Kidney epithelial cell (primary cell): ENCODE measurements at regions not wholly inside any gene's neighbourhood (a gene's known extent, or its start where the extent isn't known, plus 50 kb on each side); places are given as distances from the start of the nearest gene placed in this dataset.

Experiments used
- DNase-seq: peaks from one replicate; pipeline ENCODE4 v3.0.0-alpha.2; 2010; ENCODE audit warnings: low read depth
- H3K27me3 ChIP-seq: 2 replicates; pipeline ENCODE4 v1.6.0; 2011; ENCODE audit warnings: low read length; ENCODE audit not compliant: control insufficient read depth, insufficient read depth
- H3K36me3 ChIP-seq: 2 replicates; pipeline ENCODE4 v1.5.1; 2011; ENCODE audit warnings: low read length; ENCODE audit not compliant: control insufficient read depth, insufficient read depth
- H3K4me3 ChIP-seq: 2 replicates; pipeline ENCODE4 v1.5.1; 2011; ENCODE audit warnings: low read depth, mild to moderate bottlenecking, control low read depth, low read length
- CTCF ChIP-seq: IDR thresholded peaks from 2 replicates; pipeline ENCODE4 v1.5.1; 2011; ENCODE audit warnings: mild to moderate bottlenecking, moderate library complexity, low read length, control low read depth, inconsistent platforms; ENCODE audit not compliant: insufficient read depth, poor library complexity, severe bottlenecking

GRCh38 chr18:24588440-24588839, 128.0 kb downstream of the HRH4 start:
- no peak for TF ChIP-seq CTCF
- H3K4me3 ChIP-seq, result no peak overlapping the region
- no peaks in the 10 kb centered on the region for H3K36me3 ChIP-seq
- H3K27me3 ChIP-seq, result no peaks in the 10 kb centered on the region
- no peak for DNase-seq

GRCh38 chr18:24590946-24591345, 130.5 kb downstream of the HRH4 start:
- DNase-seq, result no peak
- no peak for TF ChIP-seq CTCF
- H3K36me3 ChIP-seq, result no peaks in the 10 kb centered on the region
- H3K4me3 ChIP-seq, result no peak overlapping the region
- H3K27me3 ChIP-seq, result no peaks in the 10 kb centered on the region

DNA sequence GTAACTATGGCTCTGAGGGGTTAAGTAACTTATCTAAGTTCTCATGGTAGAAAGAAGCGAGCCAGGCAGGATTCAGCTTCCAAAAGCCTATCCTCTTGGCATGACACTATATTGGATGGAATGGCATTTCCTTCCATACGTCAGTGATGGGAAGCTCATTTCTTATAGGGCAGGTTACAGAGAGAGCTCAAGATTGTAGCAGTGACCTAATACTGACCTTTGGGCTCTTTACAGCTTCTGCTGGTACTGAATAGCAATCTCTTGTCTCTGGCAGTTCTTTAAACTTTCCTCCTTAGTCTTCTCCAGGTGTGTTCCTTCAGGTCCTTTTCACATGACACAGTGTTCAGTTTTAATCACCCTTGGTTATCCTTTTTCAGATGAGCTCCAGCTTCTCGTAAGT, 133.0 kb downstream of the HRH4 start:
- no peak for TF ChIP-seq CTCF
- Histone ChIP-seq H3K36me3 (no peaks in the 10 kb centered on the region), H3K27me3 (peaks cover 2% of the 10 kb centered on the region), H3K4me3 (no peak overlapping the region)
- no peak for DNase-seq

GRCh38 chr18:24593886-24594285, 133.4 kb downstream of the HRH4 start:
- DNase-seq, result no peak
- Histone ChIP-seq H3K27me3 (peaks cover 2% of the 10 kb centered on the region), H3K4me3 (no peak overlapping the region), H3K36me3 (no peaks in the 10 kb centered on the region)
- TF ChIP-seq CTCF, result no peak

- no peak overlapping the region for H3K4me3 ChIP-seq
- peaks cover 2% of the 10 kb centered on the region for H3K27me3 ChIP-seq
- no peak for DNase-seq
- no peak for TF ChIP-seq CTCF
- H3K36me3 ChIP-seq, result no peaks in the 10 kb centered on the region
Measured at GRCh38 chr18:24595561-24596031, 135.2 kb downstream of the HRH4 start.

GRCh38 chr18:24600076-24600654, 139.7 kb downstream of the HRH4 start:
- no peak overlapping the region for H3K4me3 ChIP-seq
- peaks cover 2% of the 10 kb centered on the region for H3K27me3 ChIP-seq
- TF ChIP-seq CTCF, result peak; percentile 51
- DNase-seq, result no peak
- no peaks in the 10 kb centered on the region for H3K36me3 ChIP-seq
